Tibial nerve (tissue), 4 donors: ENCODE measurements at regions not wholly inside any gene's neighbourhood (a gene's known extent, or its start where the extent isn't known, plus 50 kb on each side); places are given as distances from the start of the nearest gene placed in this dataset.

Experiments used
- DNase-seq, 2 donors: peaks; one replicate each; pipeline ENCODE4 v3.0.0-alpha.2; 2019; ENCODE audit warnings: low spot score in 2 of 2
- H3K27ac ChIP-seq, 4 donors: fragments of 200-600 bp; sonication (generic) in 3 of 4; one replicate each; pipeline ENCODE4 v1.5.1; 2017 to 2019; ENCODE audit warnings: mild to moderate bottlenecking in 1 of 4
- H3K27me3 ChIP-seq, 2 donors: fragments of 200-600 bp; sonication (generic) in 1 of 2; one replicate each; pipeline versions ENCODE4 v1.5.1 to v1.6.0; 2017 to 2019
- H3K36me3 ChIP-seq, 3 donors: fragments of 200-600 bp; sonication (generic); one replicate each; pipeline ENCODE4 v1.5.1; 2018 to 2019
- H3K4me1 ChIP-seq, 4 donors: fragments of 200-600 bp; sonication (generic) in 3 of 4; one replicate each; pipeline ENCODE4 v1.5.1; 2017 to 2019
- H3K4me3 ChIP-seq, 4 donors: fragments of 200-600 bp; sonication (generic) in 3 of 4; one replicate each; pipeline ENCODE4 v1.5.1; 2017 to 2019; ENCODE audit warnings: mild to moderate bottlenecking in 1 of 4, moderate library complexity in 1 of 4
- H3K9me3 ChIP-seq, 4 donors: fragments of 200-600 bp; sonication (generic) in 3 of 4; one replicate each; pipeline ENCODE4 v1.5.1; 2017 to 2019
- CTCF ChIP-seq, 5 experiments: fragments of 200-600 bp in 3 of 5; fragments of 450-650 bp in 2 of 5; sonication (generic) in 3 of 5; IDR thresholded peaks; one replicate each; pipeline ENCODE4 v1.5.1; 2016 to 2019; ENCODE audit warnings: antibody characterized with exemption in 5 of 5, mild to moderate bottlenecking in 3 of 5, moderate library complexity in 2 of 5
- EP300 ChIP-seq, 2 donors: sonication (generic); formaldehyde crosslinking; IDR thresholded peaks; one replicate each; pipeline ENCODE4 v1.6.1; 2017; ENCODE audit warnings: antibody characterized with exemption in 2 of 2, mild to moderate bottlenecking in 1 of 2
- POLR2A ChIP-seq, 2 donors: fragments of 450-650 bp; IDR thresholded peaks; one replicate each; pipeline ENCODE4 v1.6.1; 2017; ENCODE audit warnings: antibody characterized with exemption in 2 of 2, mild to moderate bottlenecking in 2 of 2, moderate library complexity in 2 of 2
- WGBS, 2 donors: methylation state at CpG; one replicate each; pipeline ENCODE4 v1.1.5; 2018; 5-methylcytosine and 5-hydroxymethylcytosine counted together

- Histone ChIP-seq H3K9me3 (peaks cover 0 to 4% (median 0%) of the 10 kb centered on the region in 4 donors), H3K4me1 (peaks cover 0 to 23% (median 3%) of the 10 kb centered on the region in 4 donors), H3K4me3 (no peak overlapping the region), H3K27ac (peak overlapping the region in 2 of 4 donors; percentile 59 to 83), H3K27me3 (no peaks in the 10 kb centered on the region), H3K36me3 (no peaks in the 10 kb centered on the region)
- TF ChIP-seq EP300 (IDR thresholded peaks at IDR 0.05) (no peak), POLR2A (IDR thresholded peaks at IDR 0.05) (no peak), CTCF (IDR thresholded peaks at IDR 0.05) (no peak)
- DNase-seq, result no peak
- 30 to 38% methylated on average over 5 of the region's 5 CpGs for WGBS, 2 donors
These were observed 354.9 kb upstream of the FAR2 start for GRCh38 chr12:28794211-28794610.

GRCh38 chr12:28794786-28795185 is 354.3 kb upstream of the FAR2 start:
- DNase-seq, result no peak
- WGBS, 2 donors, result 39 to 42% methylated on average over 4 of the region's 4 CpGs
- Histone ChIP-seq H3K9me3 (peaks cover 0 to 4% (median 0%) of the 10 kb centered on the region in 4 donors), H3K36me3 (no peaks in the 10 kb centered on the region), H3K27ac (peak overlapping the region in 2 of 4 donors; percentile 59 to 83), H3K4me3 (no peak overlapping the region), H3K27me3 (no peaks in the 10 kb centered on the region), H3K4me1 (peaks cover 0 to 28% (median 3%) of the 10 kb centered on the region in 4 donors)
- TF ChIP-seq EP300 (IDR thresholded peaks at IDR 0.05) (no peak), CTCF (IDR thresholded peaks at IDR 0.05) (no peak), POLR2A (IDR thresholded peaks at IDR 0.05) (no peak)

GRCh38 chr12:28795311-28795710 is 353.8 kb upstream of the FAR2 start:
- TF ChIP-seq EP300 (IDR thresholded peaks at IDR 0.05) (no peak), CTCF (IDR thresholded peaks at IDR 0.05) (no peak), POLR2A (IDR thresholded peaks at IDR 0.05) (no peak)
- no peaks in the 10 kb centered on the region for H3K36me3 ChIP-seq
- no peak for DNase-seq
- H3K27ac ChIP-seq, result no peak overlapping the region
- H3K27me3 ChIP-seq, result no peaks in the 10 kb centered on the region
- peaks cover 0 to 32% (median 3%) of the 10 kb centered on the region in 4 donors for H3K4me1 ChIP-seq
- 10 to 16% methylated on average over 1 of the region's 1 CpG for WGBS, 2 donors
- H3K4me3 ChIP-seq, result no peak overlapping the region
- peaks cover 0 to 4% (median 0%) of the 10 kb centered on the region in 4 donors for H3K9me3 ChIP-seq

- peaks cover 0 to 4% (median 0%) of the 10 kb centered on the region in 4 donors for H3K9me3 ChIP-seq
- peaks cover 0 to 21% (median 0%) of the 10 kb centered on the region in 4 donors for H3K4me1 ChIP-seq
- no peaks in the 10 kb centered on the region for H3K27me3 ChIP-seq
- DNase-seq, result no peak
- whole genome bisulfite sequencing, 2 donors, result 76 to 95% methylated on average over 1 of the region's 1 CpG
- H3K4me3 ChIP-seq, result no peak overlapping the region
- H3K27ac ChIP-seq, result no peak overlapping the region
- H3K36me3 ChIP-seq, result no peaks in the 10 kb centered on the region
- TF ChIP-seq CTCF (IDR thresholded peaks at IDR 0.05) (no peak), POLR2A (IDR thresholded peaks at IDR 0.05) (no peak)
These were observed 349.7 kb upstream of the FAR2 start for GRCh38 chr12:28799348-28799747.

- TF ChIP-seq POLR2A (IDR thresholded peaks at IDR 0.05) (no peak), CTCF (IDR thresholded peaks at IDR 0.05) (no peak)
- H3K4me3 ChIP-seq, result no peak overlapping the region
- WGBS, 2 donors, result 79 to 88% methylated on average over 1 of the region's 1 CpG
- H3K9me3 ChIP-seq, result peaks cover 0 to 4% (median 0%) of the 10 kb centered on the region in 4 donors
- H3K4me1 ChIP-seq, result peaks cover 0 to 13% (median 0%) of the 10 kb centered on the region in 4 donors
- no peaks in the 10 kb centered on the region for H3K27me3 ChIP-seq
- no peak for DNase-seq
- no peaks in the 10 kb centered on the region for H3K36me3 ChIP-seq
- H3K27ac ChIP-seq, result no peak overlapping the region
These were observed 348.9 kb upstream of the FAR2 start for GRCh38 chr12:28800129-28800528.
